ENCODE measurements at regions not wholly inside any gene's neighbourhood (a gene's known extent, or its start where the extent isn't known, plus 50 kb on each side); places are given as distances from the start of the nearest gene placed in this dataset.
"Not testable (repeated sequence)": the region's sequence is repeated elsewhere in the genome, so short reads cannot be mapped to it uniquely, and the experiment has no call there.

DNA sequence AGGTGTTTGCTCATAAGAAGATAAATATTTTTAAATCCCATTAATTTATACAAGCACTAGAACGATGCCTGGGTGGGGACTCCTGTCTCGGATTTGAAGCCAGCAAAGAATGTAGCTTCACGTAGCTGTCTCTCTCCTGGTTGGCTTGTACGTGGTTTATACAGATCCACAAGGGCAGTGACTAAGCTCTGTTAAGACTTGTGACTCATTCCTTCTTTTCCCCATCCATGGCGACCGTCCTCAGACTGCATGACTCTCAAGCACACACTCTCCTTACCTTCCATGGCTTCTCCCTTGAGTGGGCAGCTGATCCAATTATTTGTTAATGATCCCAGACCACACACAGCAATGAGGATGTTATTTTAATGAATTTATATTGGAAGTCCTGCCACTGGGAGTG lies 679.7 kb upstream of the SOX9 start:
- H3K27me3 ChIP-seq (ENCODE audit: control insufficient read depth in 1 of 2, insufficient read depth in 2 of 2, low read length in 1 of 2): no peaks in the 10 kb centered on the region
- WGBS, 2 donors: 56 to 71% methylated on average over 6 of the region's 6 CpGs
- no peaks in the 10 kb centered on the region for H3K36me3 ChIP-seq (ENCODE audit: control insufficient read depth in 1 of 2, insufficient read depth in 2 of 2, low read length in 1 of 2)
- no peak for ATAC-seq (ENCODE audit: low FRiP score)
- peaks cover 0 to 2% of the 10 kb centered on the region in 2 donors for H3K4me1 ChIP-seq (ENCODE audit: control insufficient read depth in 1 of 2, insufficient read depth in 2 of 2, low read length in 2 of 2)
- no peaks in the 10 kb centered on the region for H3K9me3 ChIP-seq (ENCODE audit: control insufficient read depth, low read length)
- H3K4me3 ChIP-seq (ENCODE audit: low read length in 2 of 2): no peak overlapping the region
- intact Hi-C loops (cut with DNase I): no loop called here
- no peak for DNase-seq
- no peak overlapping the region for H3K27ac ChIP-seq (ENCODE audit: low read depth in 1 of 2, low read length in 2 of 2)

GRCh38 chr17:71444078-71444477 lies 676.7 kb upstream of the SOX9 start:
- H3K4me3 ChIP-seq (ENCODE audit: low read length in 2 of 2): no peak overlapping the region
- 78 to 82% methylated on average over 4 of the region's 4 CpGs for WGBS, 2 donors
- intact Hi-C loops (cut with DNase I): no loop called here
- DNase-seq (no peak), ATAC-seq (ENCODE audit: low FRiP score) (no peak)
- H3K27ac ChIP-seq (ENCODE audit: low read depth in 1 of 2, low read length in 2 of 2): no peak overlapping the region
- no peaks in the 10 kb centered on the region for H3K36me3 ChIP-seq (ENCODE audit: control insufficient read depth in 1 of 2, insufficient read depth in 2 of 2, low read length in 1 of 2)
- no peaks in the 10 kb centered on the region for H3K4me1 ChIP-seq (ENCODE audit: control insufficient read depth in 1 of 2, insufficient read depth in 2 of 2, low read length in 2 of 2)
- H3K9me3 ChIP-seq (ENCODE audit: control insufficient read depth, low read length): no peaks in the 10 kb centered on the region
- no peaks in the 10 kb centered on the region for H3K27me3 ChIP-seq (ENCODE audit: control insufficient read depth in 1 of 2, insufficient read depth in 2 of 2, low read length in 1 of 2)

GRCh38 chr17:71446645-71447437 lies 674.0 kb upstream of the SOX9 start:
- Histone ChIP-seq H3K27ac (ENCODE audit: low read depth in 1 of 2, low read length in 2 of 2) (no peak overlapping the region), H3K4me1 (ENCODE audit: control insufficient read depth in 1 of 2, insufficient read depth in 2 of 2, low read length in 2 of 2) (no peaks in the 10 kb centered on the region), H3K36me3 (ENCODE audit: control insufficient read depth in 1 of 2, insufficient read depth in 2 of 2, low read length in 1 of 2) (no peaks in the 10 kb centered on the region), H3K27me3 (ENCODE audit: control insufficient read depth in 1 of 2, insufficient read depth in 2 of 2, low read length in 1 of 2) (no peaks in the 10 kb centered on the region), H3K9me3 (ENCODE audit: control insufficient read depth, low read length) (no peaks in the 10 kb centered on the region), H3K4me3 (ENCODE audit: low read length in 2 of 2) (no peak overlapping the region)
- DNase-seq (no peak), ATAC-seq (ENCODE audit: low FRiP score) (no peak)
- 36 to 39% methylated on average over 2 of the region's 2 CpGs for WGBS, 2 donors
- intact Hi-C loops (cut with DNase I): no loop called here

DNA sequence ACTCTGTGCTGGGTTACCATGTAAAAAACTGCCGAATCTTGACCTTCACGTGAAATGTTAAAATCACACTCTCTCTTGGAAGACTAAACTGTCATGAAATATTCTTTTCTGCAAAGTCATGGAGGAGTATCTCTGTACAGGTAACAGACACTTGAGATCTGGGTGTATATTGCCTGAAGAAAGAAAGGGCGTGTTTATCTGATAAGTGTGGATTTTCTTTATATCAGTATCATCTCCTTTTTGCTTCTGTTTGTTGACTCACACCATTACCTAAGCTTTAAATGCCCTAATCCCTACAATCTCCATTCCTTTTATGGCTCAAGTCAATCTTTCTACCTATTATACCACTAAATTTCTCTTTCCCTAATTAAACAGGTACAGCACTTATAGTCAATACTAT lies 673.2 kb upstream of the SOX9 start:
- H3K36me3 ChIP-seq (ENCODE audit: control insufficient read depth in 1 of 2, insufficient read depth in 2 of 2, low read length in 1 of 2): no peaks in the 10 kb centered on the region
- H3K9me3 ChIP-seq (ENCODE audit: control insufficient read depth, low read length): no peaks in the 10 kb centered on the region
- 83 to 89% methylated on average over 3 of the region's 3 CpGs for WGBS, 2 donors
- H3K27ac ChIP-seq (ENCODE audit: low read depth in 1 of 2, low read length in 2 of 2): no peak overlapping the region
- H3K4me3 ChIP-seq (ENCODE audit: low read length in 2 of 2): no peak overlapping the region
- ATAC-seq (ENCODE audit: low FRiP score) (no peak), DNase-seq (no peak)
- H3K4me1 ChIP-seq (ENCODE audit: control insufficient read depth in 1 of 2, insufficient read depth in 2 of 2, low read length in 2 of 2): no peaks in the 10 kb centered on the region
- H3K27me3 ChIP-seq (ENCODE audit: control insufficient read depth in 1 of 2, insufficient read depth in 2 of 2, low read length in 1 of 2): no peaks in the 10 kb centered on the region
- intact Hi-C loops (cut with DNase I): no loop called here

DNA sequence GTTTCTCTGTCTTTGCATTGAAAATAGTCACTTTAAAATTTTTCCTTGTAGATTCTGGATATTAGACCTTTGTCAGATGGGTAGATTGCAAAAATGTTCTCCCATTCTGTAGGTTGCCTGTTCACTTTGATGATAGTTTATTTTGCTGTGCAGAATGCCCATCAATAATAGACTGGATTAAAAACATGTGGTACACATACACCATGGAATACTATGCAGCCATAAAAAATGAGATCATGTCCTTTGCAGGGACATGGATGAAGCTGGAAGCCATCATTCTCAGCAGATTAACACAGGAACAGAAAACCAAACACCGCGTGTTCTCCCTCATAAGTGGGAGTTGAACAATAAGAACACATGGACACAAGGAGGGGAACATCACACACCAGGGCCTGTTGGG lies 670.2 kb upstream of the SOX9 start:
- ATAC-seq (ENCODE audit: low FRiP score); DNase-seq; H3K27ac ChIP-seq (ENCODE audit: low read depth in 1 of 2, low read length in 2 of 2); intact Hi-C loops (cut with DNase I); H3K36me3 ChIP-seq (ENCODE audit: control insufficient read depth in 1 of 2, insufficient read depth in 2 of 2, low read length in 1 of 2); H3K4me1 ChIP-seq (ENCODE audit: control insufficient read depth in 1 of 2, insufficient read depth in 2 of 2, low read length in 2 of 2); H3K9me3 ChIP-seq (ENCODE audit: control insufficient read depth, low read length); H3K27me3 ChIP-seq (ENCODE audit: control insufficient read depth in 1 of 2, insufficient read depth in 2 of 2, low read length in 1 of 2); H3K4me3 ChIP-seq (ENCODE audit: low read length in 2 of 2): not testable (repeated sequence)
- WGBS, 2 donors: 73 to 80% methylated on average over 2 of the region's 2 CpGs

GRCh38 chr17:71453876-71454422 lies 666.9 kb upstream of the SOX9 start:
- intact Hi-C loops (cut with DNase I): no loop called here
- H3K9me3 ChIP-seq (ENCODE audit: control insufficient read depth, low read length): no peaks in the 10 kb centered on the region
- no peak overlapping the region for H3K4me3 ChIP-seq (ENCODE audit: low read length in 2 of 2)
- no peak overlapping the region for H3K27ac ChIP-seq (ENCODE audit: low read depth in 1 of 2, low read length in 2 of 2)
- no peaks in the 10 kb centered on the region for H3K4me1 ChIP-seq (ENCODE audit: control insufficient read depth in 1 of 2, insufficient read depth in 2 of 2, low read length in 2 of 2)
- no peaks in the 10 kb centered on the region for H3K36me3 ChIP-seq (ENCODE audit: control insufficient read depth in 1 of 2, insufficient read depth in 2 of 2, low read length in 1 of 2)
- no peak for ATAC-seq (ENCODE audit: low FRiP score)
- no peaks in the 10 kb centered on the region for H3K27me3 ChIP-seq (ENCODE audit: control insufficient read depth in 1 of 2, insufficient read depth in 2 of 2, low read length in 1 of 2)
- no peak for DNase-seq
- WGBS, 2 donors: 86 to 94% methylated on average over 4 of the region's 4 CpGs

DNA sequence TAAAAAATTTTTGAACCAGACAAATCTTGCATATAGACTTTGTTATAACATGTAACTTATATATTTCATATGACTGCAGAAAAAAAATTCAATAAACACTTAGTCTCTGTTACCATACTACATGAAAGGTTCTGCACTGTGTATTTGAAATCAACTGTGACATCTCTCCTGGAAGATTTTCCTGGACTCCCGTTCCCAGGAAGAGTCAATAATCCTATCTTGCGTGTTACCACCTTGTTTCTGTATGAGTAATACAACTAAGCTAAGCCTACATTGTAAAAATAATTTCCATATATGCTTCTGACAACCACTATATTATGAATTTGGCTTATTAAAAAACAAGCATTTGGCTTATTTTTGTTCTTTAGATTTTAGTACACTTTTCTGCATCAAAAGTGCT lies 665.6 kb upstream of the SOX9 start:
- no peak for ATAC-seq (ENCODE audit: low FRiP score)
- Histone ChIP-seq H3K36me3 (ENCODE audit: control insufficient read depth in 1 of 2, insufficient read depth in 2 of 2, low read length in 1 of 2) (no peaks in the 10 kb centered on the region), H3K4me3 (ENCODE audit: low read length in 2 of 2) (no peak overlapping the region), H3K4me1 (ENCODE audit: control insufficient read depth in 1 of 2, insufficient read depth in 2 of 2, low read length in 2 of 2) (no peaks in the 10 kb centered on the region), H3K27me3 (ENCODE audit: control insufficient read depth in 1 of 2, insufficient read depth in 2 of 2, low read length in 1 of 2) (no peaks in the 10 kb centered on the region), H3K27ac (ENCODE audit: low read depth in 1 of 2, low read length in 2 of 2) (no peak overlapping the region), H3K9me3 (ENCODE audit: control insufficient read depth, low read length) (no peaks in the 10 kb centered on the region)
- intact Hi-C loops (cut with DNase I): no loop called here
- WGBS, 2 donors: 50 to 64% methylated on average over 2 of the region's 2 CpGs
- no peak for DNase-seq

DNA sequence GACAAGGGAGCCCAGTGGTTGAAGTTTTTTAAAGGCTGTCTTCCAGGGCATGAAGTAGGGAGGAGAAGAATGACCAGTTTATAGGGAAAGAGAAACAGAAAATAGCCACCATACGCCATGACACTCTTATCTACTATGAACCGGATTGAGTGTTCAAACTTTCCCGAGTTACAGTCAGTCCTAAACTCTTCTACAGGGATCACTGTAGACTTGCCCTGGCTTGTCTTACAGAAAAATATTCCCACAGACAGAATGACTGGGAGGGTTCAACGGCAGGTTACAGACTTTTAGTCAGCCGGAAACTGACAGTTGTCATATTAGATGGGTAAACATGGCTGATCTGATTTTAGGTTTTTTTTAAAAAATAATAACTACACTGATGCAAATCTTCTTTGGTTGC lies 662.5 kb upstream of the SOX9 start:
- intact Hi-C loops (cut with DNase I): no loop called here
- Histone ChIP-seq H3K36me3 (ENCODE audit: control insufficient read depth in 1 of 2, insufficient read depth in 2 of 2, low read length in 1 of 2) (no peaks in the 10 kb centered on the region), H3K27ac (ENCODE audit: low read depth in 1 of 2, low read length in 2 of 2) (no peak overlapping the region), H3K4me3 (ENCODE audit: low read length in 2 of 2) (no peak overlapping the region), H3K4me1 (ENCODE audit: control insufficient read depth in 1 of 2, insufficient read depth in 2 of 2, low read length in 2 of 2) (no peaks in the 10 kb centered on the region), H3K9me3 (ENCODE audit: control insufficient read depth, low read length) (no peaks in the 10 kb centered on the region), H3K27me3 (ENCODE audit: control insufficient read depth in 1 of 2, insufficient read depth in 2 of 2, low read length in 1 of 2) (no peaks in the 10 kb centered on the region)
- 45 to 55% methylated on average over 5 of the region's 5 CpGs for WGBS, 2 donors
- ATAC-seq (ENCODE audit: low FRiP score) (no peak), DNase-seq (no peak)

DNA sequence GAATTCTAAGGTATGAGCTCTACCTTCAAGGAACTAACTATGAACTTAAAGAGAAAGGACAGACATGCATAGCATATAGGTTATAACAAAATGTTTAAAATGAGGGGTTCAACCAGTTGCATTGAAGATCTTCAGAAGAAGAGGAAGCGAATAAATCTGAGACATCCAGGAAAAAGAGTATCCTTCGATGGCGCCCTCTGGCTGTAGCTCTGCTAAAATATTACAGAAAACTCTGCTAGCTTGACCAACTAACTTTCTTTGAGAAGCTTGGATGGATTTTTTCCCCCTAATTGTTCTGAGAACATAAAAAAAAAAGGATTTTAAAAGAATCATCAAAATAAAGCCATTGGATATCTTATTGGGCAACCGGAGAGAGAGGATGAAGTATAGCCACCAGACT lies 659.9 kb upstream of the SOX9 start:
- Histone ChIP-seq H3K4me1 (ENCODE audit: control insufficient read depth in 1 of 2, insufficient read depth in 2 of 2, low read length in 2 of 2) (no peaks in the 10 kb centered on the region), H3K36me3 (ENCODE audit: control insufficient read depth in 1 of 2, insufficient read depth in 2 of 2, low read length in 1 of 2) (no peaks in the 10 kb centered on the region), H3K4me3 (ENCODE audit: low read length in 2 of 2) (no peak overlapping the region), H3K27ac (ENCODE audit: low read depth in 1 of 2, low read length in 2 of 2) (no peak overlapping the region), H3K27me3 (ENCODE audit: control insufficient read depth in 1 of 2, insufficient read depth in 2 of 2, low read length in 1 of 2) (no peaks in the 10 kb centered on the region), H3K9me3 (ENCODE audit: control insufficient read depth, low read length) (no peaks in the 10 kb centered on the region)
- DNase-seq: no peak
- 81 to 85% methylated on average over 4 of the region's 4 CpGs for WGBS, 2 donors
- no peak for ATAC-seq (ENCODE audit: low FRiP score)
- intact Hi-C loops (cut with DNase I): no loop called here
